ENCODE measurements at regions not wholly inside any gene's neighbourhood (a gene's known extent, or its start where the extent isn't known, plus 50 kb on each side); places are given as distances from the start of the nearest gene placed in this dataset.

- TF ChIP-seq CTCF (CRISPR knock-in tag; IDR thresholded peaks at IDR 0.05), result no peak
- TF ChIP-seq MED1 (CRISPR knock-in tag; IDR thresholded peaks at IDR 0.05), result no peak
- TF ChIP-seq PAX8 (CRISPR knock-in tag; IDR thresholded peaks at IDR 0.05; ENCODE audit: borderline replicate concordance), result no peak
- TF ChIP-seq POLR2AphosphoS5 (IDR thresholded peaks at IDR 0.05; ENCODE audit: low read depth, low read length), result no peak
- TF ChIP-seq STAT6 (CRISPR knock-in tag; IDR thresholded peaks at IDR 0.05; ENCODE audit: borderline replicate concordance), result no peak
- TF ChIP-seq ATF3 (CRISPR knock-in tag; IDR thresholded peaks at IDR 0.05), result no peak
- no peak for TF ChIP-seq HNRNPUL1 (IDR thresholded peaks at IDR 0.05; ENCODE audit: low read depth, low read length)
- no peak for TF ChIP-seq ZNF777 (CRISPR knock-in tag; IDR thresholded peaks at IDR 0.05)
- no peak for TF ChIP-seq ZNF615 (CRISPR knock-in tag; IDR thresholded peaks at IDR 0.05; ENCODE audit: borderline replicate concordance)
- no peak for TF ChIP-seq MTA1 (CRISPR knock-in tag; IDR thresholded peaks at IDR 0.05; ENCODE audit: borderline replicate concordance)
- TF ChIP-seq ZHX1 (CRISPR knock-in tag; IDR thresholded peaks at IDR 0.05; ENCODE audit: low read depth), result no peak
- no peak for TF ChIP-seq PHF8 (CRISPR knock-in tag; IDR thresholded peaks at IDR 0.05)
- TF ChIP-seq HIVEP1 (CRISPR knock-in tag; IDR thresholded peaks at IDR 0.05), result no peak
These were observed 224.5 kb upstream of the CENPE start for GRCh38 chr4:103422467-103423219.

Data from HepG2 (cell line).